H9 (cell line): ENCODE measurements at regions not wholly inside any gene's neighbourhood (a gene's known extent, or its start where the extent isn't known, plus 50 kb on each side); places are given as distances from the start of the nearest gene placed in this dataset.

Experiments
- DNase-seq: peaks from one replicate; pipeline ENCODE4 v3.0.0-alpha.2; 2017
- H2AFZ ChIP-seq: one replicate; pipeline ENCODE4 v1.6.1; 2013; ENCODE audit warnings: mild to moderate bottlenecking, low read length, control low read depth, moderate library complexity
- H2AK5ac ChIP-seq: 2 replicates; pipeline ENCODE4 v1.6.1; 2013; ENCODE audit warnings: low read length, control low read depth, mixed read lengths; ENCODE audit not compliant: insufficient read length
- H2BK120ac ChIP-seq: one replicate; pipeline ENCODE4 v1.6.1; 2013; ENCODE audit warnings: low read depth, mild to moderate bottlenecking, low read length, control low read depth, inconsistent platforms; ENCODE audit not compliant: poor library complexity, severe bottlenecking
- H2BK12ac ChIP-seq: 2 replicates; pipeline ENCODE4 v1.6.1; 2013; ENCODE audit warnings: low read length, control low read depth, mixed read lengths, low read depth; ENCODE audit not compliant: insufficient read length
- H2BK15ac ChIP-seq: 2 replicates; pipeline ENCODE4 v1.6.1; 2013; ENCODE audit warnings: low read depth, low read length, control low read depth
- H2BK20ac ChIP-seq: one replicate; pipeline ENCODE4 v1.6.1; 2013; ENCODE audit warnings: low read depth, mild to moderate bottlenecking, low read length, control low read depth, inconsistent platforms; ENCODE audit not compliant: poor library complexity, severe bottlenecking
- H2BK5ac ChIP-seq: 2 replicates; pipeline ENCODE4 v1.6.1; 2013; ENCODE audit warnings: low read length, control low read depth, mixed read lengths; ENCODE audit not compliant: insufficient read length
- H3K14ac ChIP-seq: 2 replicates; pipeline ENCODE4 v1.6.1; 2013; ENCODE audit warnings: low read length, control low read depth; ENCODE audit not compliant: insufficient read depth
- H3K18ac ChIP-seq: 2 replicates; pipeline ENCODE4 v1.6.1; 2013; ENCODE audit warnings: low read depth, mild to moderate bottlenecking, mixed read lengths, low read length, control low read depth; ENCODE audit not compliant: insufficient read length
- H3K23ac ChIP-seq: 2 replicates; pipeline ENCODE4 v1.6.1; 2013; ENCODE audit warnings: low read length, control low read depth, mixed read lengths, low read depth; ENCODE audit not compliant: insufficient read length
- H3K23me2 ChIP-seq: 2 replicates; pipeline ENCODE4 v1.6.1; 2013; ENCODE audit warnings: low read depth, mild to moderate bottlenecking, mixed read lengths, low read length, control low read depth; ENCODE audit not compliant: insufficient read length, poor library complexity, severe bottlenecking
- H3K27ac ChIP-seq: 2 replicates; pipeline ENCODE4 v1.5.1; 2013; ENCODE audit warnings: low read length, control low read depth, mixed read lengths, low read depth; ENCODE audit not compliant: insufficient read length
- H3K27me3 ChIP-seq: 2 replicates; pipeline ENCODE4 v1.6.1; 2013; ENCODE audit warnings: low read length, control low read depth, inconsistent platforms; ENCODE audit not compliant: insufficient read depth
- H3K4ac ChIP-seq: 2 replicates; pipeline ENCODE4 v1.6.1; 2013; ENCODE audit warnings: low read depth, mild to moderate bottlenecking, control low read depth, inconsistent platforms, low read length, moderate library complexity
- H3K4me1 ChIP-seq: 2 replicates; pipeline ENCODE4 v1.6.1; 2013; ENCODE audit warnings: low read length, control low read depth, inconsistent platforms; ENCODE audit not compliant: insufficient read depth
- H3K4me2 ChIP-seq: 2 replicates; pipeline ENCODE4 v1.6.1; 2013; ENCODE audit warnings: low read length, control low read depth, mixed read lengths; ENCODE audit not compliant: insufficient read length, insufficient read depth
- H3K56ac ChIP-seq: 2 replicates; pipeline ENCODE4 v1.6.1; 2013; ENCODE audit warnings: low read depth, mild to moderate bottlenecking, mixed read lengths, low read length, control low read depth; ENCODE audit not compliant: insufficient read length
- H3K79me1 ChIP-seq: 2 replicates; pipeline ENCODE4 v1.6.1; 2013; ENCODE audit warnings: low read depth, mild to moderate bottlenecking, moderate library complexity, low read length, control low read depth, inconsistent platforms; ENCODE audit not compliant: insufficient read depth, poor library complexity, severe bottlenecking
- H3K79me2 ChIP-seq: 2 replicates; pipeline ENCODE4 v1.6.1; 2013; ENCODE audit warnings: low read length, control low read depth, inconsistent platforms; ENCODE audit not compliant: insufficient read depth
- H3K9ac ChIP-seq: 2 replicates; pipeline ENCODE4 v1.6.1; 2013; ENCODE audit warnings: low read length, control low read depth, mixed read lengths; ENCODE audit not compliant: insufficient read length; ENCODE audit errors: extremely low read depth
- H3K9me3 ChIP-seq: one replicate; pipeline ENCODE4 v1.6.1; 2013; ENCODE audit warnings: low read depth, low read length, inconsistent platforms; ENCODE audit not compliant: control insufficient read depth
- H3T11ph ChIP-seq: one replicate; pipeline ENCODE4 v1.6.1; 2013; ENCODE audit warnings: mild to moderate bottlenecking, low read length, control low read depth, inconsistent platforms
- H4K20me1 ChIP-seq: one replicate; pipeline ENCODE4 v1.6.1; 2013; ENCODE audit not compliant: control insufficient read depth, insufficient read length, insufficient read depth
- H4K5ac ChIP-seq: 2 replicates; pipeline ENCODE4 v1.6.1; 2013; ENCODE audit warnings: low read depth, mild to moderate bottlenecking, mixed read lengths, low read length, control low read depth; ENCODE audit not compliant: insufficient read length
- H4K8ac ChIP-seq: replicated peaks from 2 replicates; pipeline ENCODE4 v1.6.1; 2013; ENCODE audit warnings: low read length, control low read depth, mixed read lengths, low read depth; ENCODE audit not compliant: insufficient read length
- H4K91ac ChIP-seq: 2 replicates; pipeline ENCODE4 v1.6.1; 2013; ENCODE audit warnings: low read depth, mild to moderate bottlenecking, moderate library complexity, mixed read lengths, low read length, control low read depth; ENCODE audit not compliant: insufficient read length
- H3K27ac Mint-ChIP-seq, 3 experiments: 2 replicates in 2 of 3; 3 replicates in 1 of 3; pipeline ENCODE4 v1.8.0; 2020 to 2021; ENCODE audit warnings: mixed read lengths in 3 of 3, mild to moderate bottlenecking in 1 of 3, moderate library complexity in 1 of 3
- H3K27me3 Mint-ChIP-seq: 2 replicates; pipeline ENCODE4 v1.8.0; 2021; ENCODE audit warnings: low read depth, mild to moderate bottlenecking, moderate library complexity, mixed read lengths
- H3K36me3 Mint-ChIP-seq, 3 experiments: 2 replicates in 2 of 3; 3 replicates in 1 of 3; pipeline ENCODE4 v1.8.0; 2020 to 2021; ENCODE audit warnings: low read depth in 3 of 3, mixed read lengths in 3 of 3; ENCODE audit not compliant: insufficient read depth in 1 of 3
- H3K4me1 Mint-ChIP-seq, 2 experiments: 2 replicates each; pipeline ENCODE4 v1.8.0; 2020; ENCODE audit warnings: mixed read lengths in 2 of 2
- H3K4me3 Mint-ChIP-seq, 2 experiments: 2 replicates in 1 of 2; 3 replicates in 1 of 2; pipeline ENCODE4 v1.8.0; 2020 to 2021; ENCODE audit warnings: mild to moderate bottlenecking in 2 of 2, mixed read lengths in 2 of 2, moderate library complexity in 1 of 2
- H3K9me3 Mint-ChIP-seq, 2 experiments: 2 replicates in 1 of 2; 3 replicates in 1 of 2; pipeline ENCODE4 v1.8.0; 2020; ENCODE audit warnings: mild to moderate bottlenecking in 2 of 2, mixed read lengths in 2 of 2, moderate library complexity in 1 of 2
- WGBS: extraction: QIAGEN DNeasy Blood & Tissue Kit; methylation state at CpG from one replicate; pipeline ENCODE4 v1.1.7; 2013; ENCODE audit warnings: missing lambda C conversion rate, low lambda C conversion rate, mixed read lengths; ENCODE audit not compliant: insufficient read length; ENCODE audit errors: extremely low coverage; 5-methylcytosine and 5-hydroxymethylcytosine counted together
- TF ChIP-seq, protein P1 (sequence below): fragments of 200-600 bp; sonication (generic); conservative IDR thresholded peaks from 3 replicates; pipeline ENCODE4 v1.8.0; 2021; ENCODE audit warnings: antibody characterized with exemption, mild to moderate bottlenecking

DNA sequence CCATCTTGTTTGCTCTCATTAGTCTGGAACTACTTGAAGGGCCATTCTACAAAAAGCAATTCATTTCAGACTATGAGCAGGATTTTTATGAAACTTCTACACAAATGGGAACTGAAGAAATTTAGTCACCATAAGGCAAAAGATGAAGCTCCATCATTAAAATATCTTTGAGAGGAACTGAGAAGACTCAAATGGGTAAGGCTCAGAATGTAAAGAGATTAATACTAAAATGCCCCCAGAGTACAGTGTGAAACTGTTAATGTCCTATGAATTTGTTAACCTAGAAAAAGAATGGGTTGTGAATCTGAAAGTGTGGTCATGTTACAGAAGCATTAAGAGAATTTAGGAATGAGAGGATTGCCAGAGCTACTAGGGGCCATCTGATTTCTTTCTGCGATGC lies 77.9 kb upstream of the SLC7A11 start:
- no peaks in the 10 kb centered on the region for H3K79me2 ChIP-seq
- Mint-ChIP-seq H3K27me3 (no peaks in the 10 kb centered on the region), H3K4me1 (peaks cover 15 to 20% of the 10 kb centered on the region in 2 experiments), H3K36me3 (peaks cover 0 to under 1% (median 0%) of the 10 kb centered on the region in 3 experiments; a peak in 2 of 7 replicates), H3K9me3 (no peaks in the 10 kb centered on the region; a peak in 2 of 5 replicates), H3K27ac (no peak overlapping the region), H3K4me3 (no peak overlapping the region)
- no peaks in the 10 kb centered on the region for H3K23me2 ChIP-seq
- no peak overlapping the region for H4K5ac ChIP-seq
- no peaks in the 10 kb centered on the region for H3K79me1 ChIP-seq
- H2BK12ac ChIP-seq: no peak overlapping the region
- H3K27ac ChIP-seq: no peak overlapping the region
- no peak overlapping the region for H3K14ac ChIP-seq
- no peak overlapping the region for H2AK5ac ChIP-seq
- no peaks in the 10 kb centered on the region for H3K27me3 ChIP-seq
- H4K8ac ChIP-seq: no peak overlapping the region
- H2AFZ ChIP-seq: no peak overlapping the region
- no peak overlapping the region for H2BK20ac ChIP-seq
- H4K20me1 ChIP-seq: no peaks in the 10 kb centered on the region
- no peak overlapping the region for H3K56ac ChIP-seq
- TF ChIP-seq, protein P1, sequence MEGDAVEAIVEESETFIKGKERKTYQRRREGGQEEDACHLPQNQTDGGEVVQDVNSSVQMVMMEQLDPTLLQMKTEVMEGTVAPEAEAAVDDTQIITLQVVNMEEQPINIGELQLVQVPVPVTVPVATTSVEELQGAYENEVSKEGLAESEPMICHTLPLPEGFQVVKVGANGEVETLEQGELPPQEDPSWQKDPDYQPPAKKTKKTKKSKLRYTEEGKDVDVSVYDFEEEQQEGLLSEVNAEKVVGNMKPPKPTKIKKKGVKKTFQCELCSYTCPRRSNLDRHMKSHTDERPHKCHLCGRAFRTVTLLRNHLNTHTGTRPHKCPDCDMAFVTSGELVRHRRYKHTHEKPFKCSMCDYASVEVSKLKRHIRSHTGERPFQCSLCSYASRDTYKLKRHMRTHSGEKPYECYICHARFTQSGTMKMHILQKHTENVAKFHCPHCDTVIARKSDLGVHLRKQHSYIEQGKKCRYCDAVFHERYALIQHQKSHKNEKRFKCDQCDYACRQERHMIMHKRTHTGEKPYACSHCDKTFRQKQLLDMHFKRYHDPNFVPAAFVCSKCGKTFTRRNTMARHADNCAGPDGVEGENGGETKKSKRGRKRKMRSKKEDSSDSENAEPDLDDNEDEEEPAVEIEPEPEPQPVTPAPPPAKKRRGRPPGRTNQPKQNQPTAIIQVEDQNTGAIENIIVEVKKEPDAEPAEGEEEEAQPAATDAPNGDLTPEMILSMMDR: no peak
- no peak overlapping the region for H3K23ac ChIP-seq
- no peak overlapping the region for H4K91ac ChIP-seq
- no peak overlapping the region for H2BK15ac ChIP-seq
- no peak overlapping the region for H2BK5ac ChIP-seq
- no peak overlapping the region for H3K18ac ChIP-seq
- H2BK120ac ChIP-seq: no peak overlapping the region
- H3K4ac ChIP-seq: no peak overlapping the region
- H3K9ac ChIP-seq: no peak overlapping the region
- no peaks in the 10 kb centered on the region for H3K9me3 ChIP-seq
- H3T11ph ChIP-seq: no peak overlapping the region
- H3K4me2 ChIP-seq: no peak overlapping the region
- 0 out of 2 replicates have a peak, but pooled peaks cover 5% of the 10 kb centered on the region for H3K4me1 ChIP-seq
- WGBS: no CpG with 5 or more reads among the region's 1 CpG
- DNase-seq: no peak
